K562 (cell line): ENCODE measurements at regions not wholly inside any gene's neighbourhood (a gene's known extent, or its start where the extent isn't known, plus 50 kb on each side); places are given as distances from the start of the nearest gene placed in this dataset.

Source experiments
- ATAC-seq: fragments of 200-7000 bp; cut with Tn5 transposase; 3 replicates; pipeline ENCODE4 v1.9.1; 2020; ENCODE audit warnings: moderate library complexity
- BruUV-seq: library from RNA; stranded (reverse); fragments of 400-500 nt; replicated peaks from 2 replicates; lab custom pipeline; 2021; lab: Mats Ljungman, UMichigan
- CTCF ChIA-PET: fragments of 300-600 bp; formaldehyde crosslinking; extraction: SDS; loops from one replicate; lab custom pipeline; 2021; ENCODE audit warnings: low intra/inter-chr PET ratio; lab: Yijun Ruan, JAX
- POLR2A ChIA-PET: fragments of 300-600, 350-650 bp; sonication (Branson Sonifier 250); formaldehyde crosslinking; extraction: SDS; loops from one replicate; lab custom pipeline; 2021; ENCODE audit warnings: antibody characterized with exemption, inconsistent platforms; lab: Yijun Ruan, JAX
- DNase-seq, 4 experiments: peaks; one replicate each; pipeline versions ENCODE4 v3.0.0 to v3.0.0-alpha.2; 2011 to 2018; ENCODE audit warnings: low spot score in 3 of 4, mixed read lengths in 3 of 4; ENCODE audit errors: extremely low read depth in 1 of 4
- FAIRE-seq: peaks from 2 replicates; lab custom pipeline; 2011; peaks lifted over from hg19 to GRCh38; lab: Jason Lieb, UNC
- H2AFZ ChIP-seq: 2 replicates; pipeline ENCODE4 v1.6.0; 2011; ENCODE audit warnings: low read depth, low read length, control low read depth, inconsistent platforms
- H3K27ac ChIP-seq: fragments of 200-600 bp; 3 replicates; pipeline ENCODE4 v1.8.0; 2011; ENCODE audit warnings: low read depth, mild to moderate bottlenecking, control low read depth, inconsistent platforms, low read length, moderate library complexity, mixed read lengths; ENCODE audit errors: extremely low read depth
- H3K27me3 ChIP-seq, 2 experiments: fragments of 300-600 bp in 1 of 2; 2 replicates in 1 of 2; 3 replicates in 1 of 2; pipeline versions ENCODE4 v1.6.0 to v1.8.0; 2011; ENCODE audit warnings: inconsistent platforms in 2 of 2, low read length in 2 of 2, mild to moderate bottlenecking in 1 of 2, mixed read lengths in 1 of 2, moderate library complexity in 1 of 2; ENCODE audit not compliant: control insufficient read depth in 2 of 2, insufficient read depth in 2 of 2
- H3K36me3 ChIP-seq: fragments of 300-600 bp; 3 replicates; pipeline ENCODE4 v1.8.0; 2011; ENCODE audit warnings: mild to moderate bottlenecking, low read length, inconsistent platforms; ENCODE audit not compliant: control insufficient read depth, insufficient read depth
- H3K4me1 ChIP-seq, 2 experiments: fragments of 200-600 bp in 1 of 2; replicated peaks in 1 of 2; 2 replicates in 1 of 2; 3 replicates in 1 of 2; pipeline versions ENCODE4 v1.5.1 to v1.8.0; 2011; ENCODE audit warnings: inconsistent platforms in 2 of 2, low read length in 2 of 2, mild to moderate bottlenecking in 1 of 2, mixed read lengths in 1 of 2, moderate library complexity in 1 of 2; ENCODE audit not compliant: control insufficient read depth in 2 of 2, insufficient read depth in 2 of 2
- H3K4me2 ChIP-seq: 2 replicates; pipeline ENCODE4 v1.6.1; 2011; ENCODE audit warnings: low read length, control low read depth, inconsistent platforms, mixed read lengths; ENCODE audit not compliant: insufficient read depth
- H3K4me3 ChIP-seq: fragments of 200-600 bp; sonication (generic), shearing (Covaris generic); 2 replicates; pipeline ENCODE4 v1.5.1; 2016; ENCODE audit warnings: control low read depth, inconsistent platforms
- H3K79me2 ChIP-seq: fragments of 200-600 bp; 3 replicates; pipeline ENCODE4 v1.8.0; 2011; ENCODE audit warnings: low read length, inconsistent platforms; ENCODE audit not compliant: control insufficient read depth, insufficient read depth
- H3K9ac ChIP-seq, 2 experiments: 2 replicates each; pipeline versions ENCODE4 v1.6.0 to v1.6.1; 2011; ENCODE audit warnings: low read depth in 2 of 2, low read length in 2 of 2, control low read depth in 1 of 2, inconsistent platforms in 1 of 2, mild to moderate bottlenecking in 1 of 2, mixed read lengths in 1 of 2; ENCODE audit not compliant: insufficient read depth in 1 of 2
- H3K9me1 ChIP-seq: one replicate; pipeline ENCODE4 v1.6.0; 2011; ENCODE audit warnings: inconsistent platforms, mild to moderate bottlenecking, low read length, moderate library complexity; ENCODE audit not compliant: control insufficient read depth, insufficient read depth
- H3K9me3 ChIP-seq: replicated peaks from 2 replicates; pipeline ENCODE4 v1.5.1; 2011; ENCODE audit warnings: low read depth, low read length, inconsistent platforms; ENCODE audit not compliant: control insufficient read depth, insufficient read depth
- H4K20me1 ChIP-seq: replicated peaks from 2 replicates; pipeline ENCODE4 v1.6.1; 2011; ENCODE audit warnings: low read length, inconsistent platforms, mixed read lengths; ENCODE audit not compliant: control insufficient read depth, insufficient read depth
- ARHGAP35 ChIP-seq: fragments of 450-650 bp; IDR thresholded peaks from 2 replicates; pipeline ENCODE4 v1.6.1; 2018; ENCODE audit not compliant: partially characterized antibody
- HDAC6 ChIP-seq: IDR thresholded peaks from 2 replicates; pipeline ENCODE4 v1.6.1; 2012; ENCODE audit warnings: low read depth, mild to moderate bottlenecking, control low read depth, inconsistent platforms, low read length, moderate library complexity
- HDAC8 ChIP-seq: fragments of 450-650 bp; IDR thresholded peaks from 2 replicates; pipeline ENCODE4 v1.6.1; 2016; ENCODE audit warnings: mild to moderate bottlenecking, missing genetic modification characterization, moderate library complexity, missing compliant biosample characterization
- HLTF ChIP-seq: fragments of 450-650 bp; IDR thresholded peaks from 2 replicates; pipeline ENCODE4 v1.6.1; 2016
- NONO ChIP-seq, 2 experiments: fragments of 200-400 bp in 1 of 2; fragments of 450-650 bp in 1 of 2; formaldehyde crosslinking in 1 of 2; IDR thresholded peaks; 2 replicates each; pipeline ENCODE4 v1.6.1; 2017; ENCODE audit warnings: low read depth in 2 of 2, mild to moderate bottlenecking in 2 of 2, moderate library complexity in 2 of 2, low read length in 1 of 2
- U2AF2 ChIP-seq: fragments of 200-400 bp; formaldehyde crosslinking; optimal IDR thresholded peaks from 2 replicates; pipeline ENCODE3; 2017; ENCODE audit warnings: low read depth, mild to moderate bottlenecking, low read length
- ZNF507 ChIP-seq: conservative IDR thresholded peaks from 2 replicates; pipeline ENCODE4 v1.6.1; 2017; ENCODE audit warnings: missing genetic modification characterization, missing compliant biosample characterization
- ZNF57 ChIP-seq: fragments of 450-650 bp; formaldehyde crosslinking; IDR thresholded peaks from 2 replicates; pipeline ENCODE4 v1.4.0; 2020; ENCODE audit warnings: mild to moderate bottlenecking, moderate library complexity
- ZNF778 ChIP-seq: fragments of 450-650 bp; formaldehyde crosslinking; IDR thresholded peaks from 2 replicates; pipeline ENCODE4 v1.4.0; 2020; ENCODE audit warnings: mild to moderate bottlenecking, moderate library complexity
- WGBS: fragments of 100-300 bp; shearing (Covaris generic); methylation state at CpG from one replicate; pipeline ENCODE4 v1.1.6; 2016; ENCODE audit warnings: low coverage, mixed read lengths; ENCODE audit not compliant: insufficient coverage; ENCODE audit errors: missing lambda C conversion rate; 5-methylcytosine and 5-hydroxymethylcytosine counted together
- in situ Hi-C: fragments of 300-500 bp; cut with MboI; formaldehyde crosslinking; loops from 4 replicates; pipeline ENCODE4 v1.15.0; 2018; ENCODE audit warnings: inconsistent platforms, mixed read lengths
- intact Hi-C: fragments of 100-400 bp; cut with micrococcal nuclease; formaldehyde crosslinking; loops from 2 replicates; pipeline ENCODE4 v1.14.2; 2022

GRCh38 chrX:69025802-69026301, 139.4 kb downstream of the PJA1 start:
- Histone ChIP-seq H3K27me3 (no peaks in the 10 kb centered on the region), H3K79me2 (no peaks in the 10 kb centered on the region), H2AFZ (no peak overlapping the region), H3K4me3 (no peak overlapping the region), H3K4me2 (no peak overlapping the region), H4K20me1 (0 out of 2 replicates have a peak, but pooled peaks cover 4% of the 10 kb centered on the region), H3K36me3 (no peaks in the 10 kb centered on the region), H3K4me1 (no peaks in the 10 kb centered on the region), H3K27ac (no peak overlapping the region), H3K9me1 (no peaks in the 10 kb centered on the region), H3K9ac (no peak overlapping the region), H3K9me3 (no peaks in the 10 kb centered on the region)
- TF ChIP-seq HLTF (no peak), U2AF2 (no peak), HDAC8 (no peak), NONO (IDR thresholded peaks at IDR 0.05; ENCODE audit: low read depth in 2 of 2, low read length in 1 of 2) (no peak), ZNF57 (CRISPR knock-in tag) (no peak), HDAC6 (no peak), ARHGAP35 (no peak), ZNF778 (no peak), ZNF507 (tag) (no peak)
- ChIA-PET CTCF (no interaction called here), POLR2A (no interaction called here)
- no peak for DNase-seq
- in situ Hi-C loops (no loop called here), intact Hi-C loops (no loop called here)
- ATAC-seq: no peak
- no TSS peak for BruUV-seq
- FAIRE-seq: no peak
- 0% methylated on average over 4 of the region's 4 CpGs for WGBS
